GM20000 (cell line): ENCODE measurements at regions not wholly inside any gene's neighbourhood (a gene's known extent, or its start where the extent isn't known, plus 50 kb on each side); places are given as distances from the start of the nearest gene placed in this dataset.

ENCODE experiments used
- DNase-seq: peaks from one replicate; pipeline ENCODE4 v3.0.0; 2012; ENCODE audit warnings: low spot score
- TF ChIP-seq, protein P1 (sequence below): IDR thresholded peaks from 2 replicates; pipeline ENCODE4 v1.5.1; 2012; ENCODE audit warnings: mild to moderate bottlenecking, control low read depth; ENCODE audit errors: extremely low read depth, missing control alignments

DNA sequence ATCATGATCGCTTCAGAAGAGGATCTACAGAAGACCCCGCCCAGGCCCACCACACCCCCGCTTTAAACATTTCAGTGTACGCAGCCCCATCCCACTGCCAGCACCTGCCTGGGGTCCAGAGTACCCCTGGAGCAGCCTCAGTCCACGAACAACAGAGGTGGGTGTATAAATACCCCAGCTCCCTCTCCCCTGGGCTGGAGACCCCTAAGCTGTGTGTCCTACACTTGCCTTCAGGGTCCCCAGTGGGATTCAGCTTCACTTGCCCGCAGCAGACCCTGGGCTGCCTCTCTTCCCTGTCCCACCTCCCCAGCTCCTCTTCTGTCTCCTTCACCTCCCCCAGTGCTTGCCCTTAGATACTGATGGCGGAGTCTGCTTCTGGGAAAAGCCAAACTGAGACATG, 105.7 kb downstream of the RBFOX3 start:
- TF ChIP-seq, protein P1, sequence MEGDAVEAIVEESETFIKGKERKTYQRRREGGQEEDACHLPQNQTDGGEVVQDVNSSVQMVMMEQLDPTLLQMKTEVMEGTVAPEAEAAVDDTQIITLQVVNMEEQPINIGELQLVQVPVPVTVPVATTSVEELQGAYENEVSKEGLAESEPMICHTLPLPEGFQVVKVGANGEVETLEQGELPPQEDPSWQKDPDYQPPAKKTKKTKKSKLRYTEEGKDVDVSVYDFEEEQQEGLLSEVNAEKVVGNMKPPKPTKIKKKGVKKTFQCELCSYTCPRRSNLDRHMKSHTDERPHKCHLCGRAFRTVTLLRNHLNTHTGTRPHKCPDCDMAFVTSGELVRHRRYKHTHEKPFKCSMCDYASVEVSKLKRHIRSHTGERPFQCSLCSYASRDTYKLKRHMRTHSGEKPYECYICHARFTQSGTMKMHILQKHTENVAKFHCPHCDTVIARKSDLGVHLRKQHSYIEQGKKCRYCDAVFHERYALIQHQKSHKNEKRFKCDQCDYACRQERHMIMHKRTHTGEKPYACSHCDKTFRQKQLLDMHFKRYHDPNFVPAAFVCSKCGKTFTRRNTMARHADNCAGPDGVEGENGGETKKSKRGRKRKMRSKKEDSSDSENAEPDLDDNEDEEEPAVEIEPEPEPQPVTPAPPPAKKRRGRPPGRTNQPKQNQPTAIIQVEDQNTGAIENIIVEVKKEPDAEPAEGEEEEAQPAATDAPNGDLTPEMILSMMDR: no peak
- no peak for DNase-seq

DNA sequence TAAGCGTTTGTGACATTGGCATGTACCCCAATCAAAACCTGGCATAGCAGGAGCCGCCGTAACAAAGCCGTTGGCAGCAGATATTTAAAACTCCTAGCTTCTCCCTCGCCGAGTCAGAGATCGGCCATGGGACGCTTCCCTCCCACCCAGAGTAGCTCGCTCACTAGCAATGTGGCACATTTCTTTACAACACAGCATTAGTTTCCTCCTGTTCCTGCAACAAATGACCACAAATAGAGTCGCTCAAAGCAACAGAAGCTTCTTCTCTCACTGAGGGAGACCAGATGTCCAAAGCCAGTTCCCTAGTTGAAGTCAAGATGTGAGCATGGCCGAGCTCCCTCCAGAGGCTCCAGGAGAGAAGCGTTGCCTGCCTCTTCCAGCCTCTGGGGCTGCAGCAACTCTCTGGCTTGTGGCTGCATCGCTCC, 106.7 kb downstream of the RBFOX3 start:
- TF ChIP-seq, protein P1: no peak
- no peak for DNase-seq

DNA sequence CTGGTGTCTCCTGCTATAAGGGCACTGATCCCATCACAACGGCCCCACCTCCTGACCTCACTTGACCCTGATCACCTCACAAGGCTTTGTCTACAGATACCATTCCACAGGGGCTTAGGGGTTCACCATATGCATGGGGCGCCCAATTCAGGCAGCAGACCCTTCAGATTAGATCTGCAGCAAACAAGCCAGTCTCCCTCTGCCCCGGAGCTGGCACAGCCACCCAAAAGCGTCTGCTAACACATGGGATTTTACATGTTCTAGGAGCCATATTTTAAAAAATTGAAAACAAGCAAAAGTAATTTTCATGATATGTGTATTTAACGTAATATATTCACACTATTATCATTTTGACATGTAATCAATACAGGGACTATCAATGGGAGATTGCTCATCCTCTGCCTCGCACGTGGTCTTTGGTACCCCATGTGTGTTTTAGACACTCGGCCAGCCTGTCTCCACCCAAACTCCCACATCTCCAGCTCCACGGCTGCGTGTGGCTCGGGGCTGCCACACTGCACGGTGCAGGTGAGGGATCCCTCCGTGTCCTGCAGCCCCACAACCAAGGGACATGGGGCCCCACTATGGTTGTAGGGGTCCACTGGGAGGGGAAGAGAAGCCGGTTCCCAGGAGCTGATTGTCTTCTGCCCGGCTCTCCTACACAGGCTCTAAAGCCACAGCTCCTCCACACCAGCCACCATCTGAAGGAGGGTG, 107.6 kb downstream of the RBFOX3 start:
- DNase-seq: no peak
- TF ChIP-seq, protein P1: no peak

DNA sequence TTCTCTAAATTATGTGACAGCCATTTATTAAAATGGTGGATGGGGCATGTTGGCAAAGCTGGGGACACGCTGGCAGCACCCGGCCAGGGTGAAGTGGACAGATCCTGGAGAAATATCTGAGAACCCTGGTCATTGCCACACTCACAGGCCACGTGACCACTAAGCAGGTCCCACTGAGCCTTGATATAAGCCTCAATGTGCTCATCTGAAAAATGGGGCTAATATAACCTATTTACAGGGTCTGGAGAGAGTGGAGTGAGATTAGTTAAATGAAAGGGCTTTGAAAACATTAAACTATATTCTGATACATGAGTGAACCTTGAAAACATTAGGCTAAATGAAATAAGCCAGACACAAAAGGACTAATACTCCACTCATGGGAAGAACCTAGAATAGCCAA, 108.9 kb downstream of the RBFOX3 start:
- no peak for DNase-seq
- TF ChIP-seq, protein P1: no peak

DNA sequence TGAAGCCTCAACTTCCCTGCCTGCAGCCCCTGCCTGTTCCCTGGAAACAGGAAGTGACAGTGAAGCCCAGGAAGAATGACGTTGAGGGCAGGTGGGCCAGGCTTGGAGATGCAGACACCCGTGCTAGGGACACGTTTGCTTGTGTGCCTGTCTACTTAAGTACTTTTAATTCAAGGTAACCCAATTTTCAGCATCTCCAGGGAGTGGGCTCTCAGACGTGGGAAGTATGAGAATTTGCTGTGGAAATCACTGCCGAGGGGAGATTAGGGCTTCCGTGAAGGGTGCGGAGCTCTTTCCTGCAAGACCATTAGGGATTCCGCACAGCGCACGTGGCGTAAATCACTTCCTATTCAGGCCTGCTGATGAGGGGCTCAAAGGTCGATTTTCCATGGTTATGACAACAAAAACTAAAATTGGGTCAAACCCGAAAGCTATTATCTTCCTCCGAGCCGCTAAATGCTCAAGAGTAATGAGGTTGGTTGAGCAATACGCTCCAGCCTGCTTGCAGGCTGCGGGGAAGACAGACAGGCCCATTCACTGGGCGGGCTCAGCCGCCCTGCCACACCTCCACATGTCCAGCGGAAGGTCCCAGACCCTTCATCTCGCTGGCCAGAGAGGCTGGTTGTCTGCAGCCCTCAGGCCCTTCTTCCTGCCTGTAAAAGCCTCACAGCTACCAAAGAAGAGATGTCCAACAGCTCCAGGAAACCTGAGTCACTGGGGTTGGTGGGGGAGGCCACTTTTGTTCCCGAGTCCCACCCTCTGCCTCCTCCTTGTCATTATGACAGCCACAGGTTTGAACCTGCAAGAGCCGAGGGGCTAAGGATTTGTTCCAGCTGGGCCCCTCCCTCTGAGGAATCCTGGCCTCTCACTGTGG, 109.9 kb downstream of the RBFOX3 start:
- DNase-seq: no peak
- TF ChIP-seq, protein P1: no peak

DNA sequence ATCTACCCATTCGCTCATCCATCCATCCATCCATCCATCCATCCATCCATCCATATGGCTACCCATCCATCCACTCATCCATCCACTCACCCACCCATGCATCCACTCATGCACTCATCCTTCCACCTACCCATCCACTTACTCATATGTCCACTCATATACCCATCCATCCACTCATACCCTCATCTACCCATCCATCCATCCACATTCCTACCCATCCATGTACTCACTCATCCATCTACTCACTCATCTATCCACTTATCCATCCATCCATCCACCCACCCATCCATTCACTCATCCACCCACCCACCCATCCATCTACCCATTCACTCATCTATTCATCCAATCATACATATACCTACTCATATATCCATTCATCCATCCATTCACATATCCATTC, 112.0 kb downstream of the RBFOX3 start:
- no peak for DNase-seq
- TF ChIP-seq, protein P1: no peak

DNA sequence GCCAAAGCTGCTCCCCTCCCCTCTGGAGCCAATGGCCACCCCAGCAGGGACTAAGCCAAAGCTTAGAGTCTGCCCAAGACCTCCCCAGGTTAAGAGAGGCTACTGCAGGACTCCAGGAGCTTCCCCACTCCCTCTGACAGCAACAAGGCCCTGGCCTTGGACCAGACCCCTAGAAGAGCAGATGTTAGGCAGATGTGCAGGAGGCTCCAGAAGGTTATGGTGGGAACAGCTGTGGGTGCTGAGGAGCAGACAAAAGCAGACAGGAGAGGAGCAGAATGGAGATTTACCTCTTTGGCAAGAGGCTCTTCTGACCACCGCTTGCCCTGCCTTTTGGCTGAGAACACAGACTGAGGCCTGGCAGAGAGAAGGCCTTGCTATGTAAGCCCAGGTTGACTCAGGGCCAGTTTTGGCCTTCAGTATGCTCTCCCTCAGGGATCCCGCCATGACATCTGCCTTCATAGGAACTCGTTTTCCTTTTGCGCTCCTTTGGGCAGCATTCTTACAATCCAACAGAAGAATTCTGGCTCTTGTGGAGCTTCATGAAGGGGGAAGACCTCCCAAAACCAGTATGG, 113.0 kb downstream of the RBFOX3 start:
- no peak for DNase-seq
- TF ChIP-seq, protein P1: no peak
